SU-DHL-6 (cell line): ENCODE measurements at regions not wholly inside any gene's neighbourhood (a gene's known extent, or its start where the extent isn't known, plus 50 kb on each side); places are given as distances from the start of the nearest gene placed in this dataset.

ENCODE experiments used
- CTCF ChIP-seq: fragments of 200-600 bp; sonication (generic); IDR thresholded peaks from one replicate; pipeline ENCODE4 v1.5.1; 2017; ENCODE audit warnings: antibody characterized with exemption, mild to moderate bottlenecking, low read length, moderate library complexity; ENCODE audit not compliant: insufficient read depth, poor library complexity, severe bottlenecking
- EZH2phosphoT487 ChIP-seq: fragments of 200-600 bp; sonication (generic), shearing (Covaris generic); conservative IDR thresholded peaks from 2 replicates; pipeline ENCODE4 v1.6.1; 2018; ENCODE audit warnings: mild to moderate bottlenecking, antibody characterized with exemption, low read length, moderate library complexity, mixed read lengths

GRCh38 chr6:153790048-153790447 is 249.0 kb upstream of the OPRM1 start:
- TF ChIP-seq CTCF (no peak), EZH2phosphoT487 (no peak)
